ENCODE measurements at regions not wholly inside any gene's neighbourhood (a gene's known extent, or its start where the extent isn't known, plus 50 kb on each side); places are given as distances from the start of the nearest gene placed in this dataset.

DNA sequence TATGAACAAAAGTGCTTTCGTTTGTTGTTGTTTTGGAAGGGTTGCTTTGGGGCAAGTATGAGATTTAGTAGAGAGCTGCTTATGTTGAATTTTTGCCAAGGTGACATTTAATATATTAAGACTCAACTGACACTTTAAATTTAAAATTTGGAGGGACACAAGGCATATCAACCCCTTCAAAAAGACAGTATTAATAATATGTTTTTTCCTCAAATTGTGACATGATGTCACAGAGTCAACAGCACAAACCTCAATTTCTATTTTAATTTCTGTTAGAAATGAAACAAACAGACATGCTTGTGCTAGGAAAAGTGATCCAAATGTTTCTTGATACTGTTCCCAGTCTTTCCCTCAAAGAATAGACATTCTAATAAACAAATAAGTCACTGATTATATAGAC, 218.9 kb downstream of the CYRIA start:
- Histone ChIP-seq H2BK12ac (ENCODE audit: insufficient read length, low read depth, low read length) (no peak overlapping the region), H2AFZ (ENCODE audit: low read length) (no peak overlapping the region), H4K8ac (replicated peaks; ENCODE audit: insufficient read length, low read depth, low read length) (no peak overlapping the region), H3K4me1 (ENCODE audit: insufficient read depth, low read length) (no peaks in the 10 kb centered on the region), H2BK20ac (ENCODE audit: low read depth, low read length, poor library complexity, severe bottlenecking) (no peak overlapping the region), H3K27me3 (ENCODE audit: insufficient read depth, low read length) (no peaks in the 10 kb centered on the region), H3K79me2 (ENCODE audit: insufficient read depth, low read length) (no peaks in the 10 kb centered on the region), H3K18ac (ENCODE audit: insufficient read length, low read depth, low read length) (no peak overlapping the region), H3K23me2 (ENCODE audit: insufficient read length, low read depth, low read length, poor library complexity, severe bottlenecking) (no peaks in the 10 kb centered on the region), H3K79me1 (ENCODE audit: insufficient read depth, low read depth, low read length, poor library complexity, severe bottlenecking) (no peaks in the 10 kb centered on the region), H4K5ac (ENCODE audit: insufficient read length, low read depth, low read length) (no peak overlapping the region), H3K9me3 (ENCODE audit: control insufficient read depth, low read depth, low read length) (no peaks in the 10 kb centered on the region), H3K23ac (ENCODE audit: insufficient read length, low read depth, low read length) (no peak overlapping the region), H3K4me2 (ENCODE audit: insufficient read depth, insufficient read length, low read length) (no peak overlapping the region), H3K27ac (ENCODE audit: insufficient read length, low read depth, low read length) (no peak overlapping the region), H2AK5ac (ENCODE audit: insufficient read length, low read length) (no peak overlapping the region), H4K91ac (ENCODE audit: insufficient read length, low read depth, low read length) (no peak overlapping the region), H3K4ac (ENCODE audit: low read depth, low read length) (no peak overlapping the region), H2BK15ac (ENCODE audit: low read depth, low read length) (no peak overlapping the region), H2BK120ac (ENCODE audit: low read depth, low read length, poor library complexity, severe bottlenecking) (no peak overlapping the region), H2BK5ac (ENCODE audit: insufficient read length, low read length) (no peak overlapping the region), H3K56ac (ENCODE audit: insufficient read length, low read depth, low read length) (no peak overlapping the region), H4K20me1 (ENCODE audit: control insufficient read depth, insufficient read depth, insufficient read length) (no peaks in the 10 kb centered on the region), H3T11ph (ENCODE audit: low read length) (no peak overlapping the region), H3K14ac (ENCODE audit: insufficient read depth, low read length) (no peak overlapping the region), H3K9ac (ENCODE audit: extremely low read depth, insufficient read length, low read length) (no peak overlapping the region)
- no peak overlapping the region for H3K4me3 Mint-ChIP-seq
- TF ChIP-seq, protein P1, sequence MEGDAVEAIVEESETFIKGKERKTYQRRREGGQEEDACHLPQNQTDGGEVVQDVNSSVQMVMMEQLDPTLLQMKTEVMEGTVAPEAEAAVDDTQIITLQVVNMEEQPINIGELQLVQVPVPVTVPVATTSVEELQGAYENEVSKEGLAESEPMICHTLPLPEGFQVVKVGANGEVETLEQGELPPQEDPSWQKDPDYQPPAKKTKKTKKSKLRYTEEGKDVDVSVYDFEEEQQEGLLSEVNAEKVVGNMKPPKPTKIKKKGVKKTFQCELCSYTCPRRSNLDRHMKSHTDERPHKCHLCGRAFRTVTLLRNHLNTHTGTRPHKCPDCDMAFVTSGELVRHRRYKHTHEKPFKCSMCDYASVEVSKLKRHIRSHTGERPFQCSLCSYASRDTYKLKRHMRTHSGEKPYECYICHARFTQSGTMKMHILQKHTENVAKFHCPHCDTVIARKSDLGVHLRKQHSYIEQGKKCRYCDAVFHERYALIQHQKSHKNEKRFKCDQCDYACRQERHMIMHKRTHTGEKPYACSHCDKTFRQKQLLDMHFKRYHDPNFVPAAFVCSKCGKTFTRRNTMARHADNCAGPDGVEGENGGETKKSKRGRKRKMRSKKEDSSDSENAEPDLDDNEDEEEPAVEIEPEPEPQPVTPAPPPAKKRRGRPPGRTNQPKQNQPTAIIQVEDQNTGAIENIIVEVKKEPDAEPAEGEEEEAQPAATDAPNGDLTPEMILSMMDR (conservative IDR thresholded peaks at IDR 0.05), result no peak
- no peak for DNase-seq
- H3K27me3 Mint-ChIP-seq (ENCODE audit: low read depth), result no peaks in the 10 kb centered on the region
- H3K4me1 Mint-ChIP-seq, result no peaks in the 10 kb centered on the region
- no peak overlapping the region for H3K27ac Mint-ChIP-seq
- no CpG with 5 or more reads among the region's 1 CpG for WGBS (ENCODE audit: extremely low coverage, insufficient read length, low lambda C conversion rate)
- no peaks in the 10 kb centered on the region for H3K9me3 Mint-ChIP-seq
- H3K36me3 Mint-ChIP-seq (ENCODE audit: insufficient read depth in 1 of 3, low read depth in 3 of 3), result no peaks in the 10 kb centered on the region

All from H9 (cell line).